Forelimb muscle (tissue), 1 donor: ENCODE measurements at regions not wholly inside any gene's neighbourhood (a gene's known extent, or its start where the extent isn't known, plus 50 kb on each side); places are given as distances from the start of the nearest gene placed in this dataset.
"Not testable (repeated sequence)": the region's sequence is repeated elsewhere in the genome, so short reads cannot be mapped to it uniquely, and the experiment has no call there.

Experiments used
- DNase-seq: peaks from one replicate; pipeline ENCODE4 v3.0.0-alpha.2; 2013; ENCODE audit warnings: low read depth

GRCh38 chr17:71071041-71071440, 901.7 kb downstream of the KCNJ2 start:
- no peak for DNase-seq

- no peak for DNase-seq
Observed at GRCh38 chr17:71071837-71072236, 902.5 kb downstream of the KCNJ2 start.

- no peak for DNase-seq
Observed at GRCh38 chr17:71080937-71081336, 911.6 kb downstream of the KCNJ2 start.

GRCh38 chr17:71081666-71082065, 912.3 kb downstream of the KCNJ2 start:
- DNase-seq = no peak

- no peak for DNase-seq
Observed at GRCh38 chr17:71084219-71084618, 914.9 kb downstream of the KCNJ2 start.

- no peak for DNase-seq
Observed at GRCh38 chr17:71084838-71085237, 915.5 kb downstream of the KCNJ2 start.

- DNase-seq = no peak
Observed at GRCh38 chr17:71085238-71086033, 916.1 kb downstream of the KCNJ2 start.

- no peak for DNase-seq
Observed at GRCh38 chr17:71089431-71089830, 920.1 kb downstream of the KCNJ2 start.

GRCh38 chr17:71098071-71098470, 928.7 kb downstream of the KCNJ2 start:
- DNase-seq = no peak

GRCh38 chr17:71099003-71099714, 929.8 kb downstream of the KCNJ2 start:
- DNase-seq = no peak

- no peak for DNase-seq
Observed at GRCh38 chr17:71102777-71103176, 933.4 kb downstream of the KCNJ2 start.

GRCh38 chr17:71104225-71104624, 934.9 kb downstream of the KCNJ2 start:
- DNase-seq = no peak

- DNase-seq = not testable (repeated sequence)
Observed at GRCh38 chr17:71106056-71106455, 936.7 kb downstream of the KCNJ2 start.

- DNase-seq = no peak
Observed at GRCh38 chr17:71107136-71107535, 937.8 kb downstream of the KCNJ2 start.

- no peak for DNase-seq
Observed at GRCh38 chr17:71109697-71110096, 940.4 kb downstream of the KCNJ2 start.

GRCh38 chr17:71110326-71110725, 941.0 kb downstream of the KCNJ2 start:
- no peak for DNase-seq

- DNase-seq = no peak
Observed at GRCh38 chr17:71111460-71111859, 942.1 kb downstream of the KCNJ2 start.

- no peak for DNase-seq
Observed at GRCh38 chr17:71111934-71112333, 942.6 kb downstream of the KCNJ2 start.

GRCh38 chr17:71113347-71113746, 944.0 kb downstream of the KCNJ2 start:
- DNase-seq = no peak

GRCh38 chr17:71114911-71115668, 945.8 kb downstream of the KCNJ2 start:
- no peak for DNase-seq

GRCh38 chr17:71115669-71115972, 946.3 kb downstream of the KCNJ2 start:
- DNase-seq = no peak

- DNase-seq = no peak
Observed at GRCh38 chr17:71117466-71117865, 948.1 kb downstream of the KCNJ2 start.

- no peak for DNase-seq
Observed at GRCh38 chr17:71118039-71118438, 948.7 kb downstream of the KCNJ2 start.
